H1 (cell line): ENCODE measurements at regions not wholly inside any gene's neighbourhood (a gene's known extent, or its start where the extent isn't known, plus 50 kb on each side); places are given as distances from the start of the nearest gene placed in this dataset.

Source experiments
- CEBPB ChIP-seq: IDR thresholded peaks from 2 replicates; pipeline ENCODE4 v1.6.1; 2012; ENCODE audit warnings: low read depth, low read length
- CTCF ChIP-seq, 3 experiments: IDR thresholded peaks; 1 replicate in 2 of 3; 2 replicates in 1 of 3; pipeline versions ENCODE4 v1.5.1 to v1.6.1; 2011; ENCODE audit warnings: low read length in 3 of 3, mild to moderate bottlenecking in 3 of 3, inconsistent platforms in 2 of 3, low read depth in 1 of 3, moderate library complexity in 1 of 3; ENCODE audit not compliant: insufficient read depth in 1 of 3; ENCODE audit errors: control extremely low read depth in 1 of 3
- EGR1 ChIP-seq: IDR thresholded peaks from 2 replicates; pipeline ENCODE4 v1.6.1; 2011; ENCODE audit warnings: low read depth, low read length, borderline replicate concordance
- EZH2 ChIP-seq: fragments of 200-600 bp; sonication (generic); IDR thresholded peaks from 2 replicates; pipeline ENCODE4 v1.7.1; 2012; ENCODE audit warnings: low read depth, mild to moderate bottlenecking, moderate library complexity, low read length, inconsistent platforms; ENCODE audit not compliant: severe bottlenecking
- HDAC6 ChIP-seq: IDR thresholded peaks from one replicate; pipeline ENCODE4 v1.7.1; 2012; ENCODE audit warnings: low read depth, mild to moderate bottlenecking, inconsistent platforms, low read length, moderate library complexity
- JUN ChIP-seq: IDR thresholded peaks from 2 replicates; pipeline ENCODE4 v1.6.1; 2011; ENCODE audit warnings: low read depth, mild to moderate bottlenecking, improper control_type of control experiment, low read length
- JUND ChIP-seq: IDR thresholded peaks from 2 replicates; pipeline ENCODE4 v1.6.1; 2011; ENCODE audit warnings: mild to moderate bottlenecking, improper control_type of control experiment, low read length
- KDM1A ChIP-seq: fragments of 200-600, 300-600 bp; sonication (generic); IDR thresholded peaks from 2 replicates; pipeline ENCODE4 v1.7.1; 2016; ENCODE audit warnings: mild to moderate bottlenecking, low read length, borderline replicate concordance
- MAFK ChIP-seq: IDR thresholded peaks from 2 replicates; pipeline ENCODE4 v1.6.1; 2012; ENCODE audit warnings: low read depth, mild to moderate bottlenecking, improper control_type of control experiment, low read length
- POLR2AphosphoS5 ChIP-seq: IDR thresholded peaks from 2 replicates; pipeline ENCODE4 v1.6.1; 2011; ENCODE audit warnings: low read depth, low read length
- RFX5 ChIP-seq: IDR thresholded peaks from 2 replicates; pipeline ENCODE4 v1.6.1; 2011; ENCODE audit warnings: low read depth, low read length, improper control_type of control experiment, borderline replicate concordance
- SIX5 ChIP-seq: IDR thresholded peaks from 2 replicates; pipeline ENCODE4 v1.6.1; 2011; ENCODE audit warnings: mild to moderate bottlenecking, low read depth, low read length
- TF ChIP-seq, protein P1 (sequence below): IDR thresholded peaks from 2 replicates; pipeline ENCODE4 v1.6.1; 2012; ENCODE audit warnings: low read length, inconsistent platforms

DNA sequence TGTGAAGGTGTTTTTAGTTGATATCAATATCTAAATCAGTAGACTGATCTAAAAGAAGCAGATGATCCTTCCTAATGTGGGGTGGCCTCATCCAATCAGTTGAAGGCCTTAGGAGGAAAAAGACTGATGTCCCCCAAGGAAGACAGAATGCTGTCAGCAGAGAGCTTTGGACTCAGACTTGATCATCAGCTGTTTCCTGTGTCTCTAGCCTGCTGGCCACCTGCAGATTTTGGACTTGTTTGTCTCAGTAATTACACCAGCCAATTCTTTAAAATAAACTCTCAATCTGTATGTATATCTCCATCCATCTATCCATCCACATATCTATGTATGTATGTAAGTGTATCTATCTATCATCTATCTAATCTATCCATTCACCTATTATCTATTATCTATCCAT lies 301.3 kb downstream of the LPIN1 start:
- TF ChIP-seq CTCF (IDR thresholded peaks at IDR 0.05; ENCODE audit: control extremely low read depth in 1 of 3, insufficient read depth in 1 of 3, low read depth in 1 of 3, low read length in 3 of 3), result no peak
- no peak for TF ChIP-seq POLR2AphosphoS5
- no peak for TF ChIP-seq EGR1
- TF ChIP-seq, protein P1, sequence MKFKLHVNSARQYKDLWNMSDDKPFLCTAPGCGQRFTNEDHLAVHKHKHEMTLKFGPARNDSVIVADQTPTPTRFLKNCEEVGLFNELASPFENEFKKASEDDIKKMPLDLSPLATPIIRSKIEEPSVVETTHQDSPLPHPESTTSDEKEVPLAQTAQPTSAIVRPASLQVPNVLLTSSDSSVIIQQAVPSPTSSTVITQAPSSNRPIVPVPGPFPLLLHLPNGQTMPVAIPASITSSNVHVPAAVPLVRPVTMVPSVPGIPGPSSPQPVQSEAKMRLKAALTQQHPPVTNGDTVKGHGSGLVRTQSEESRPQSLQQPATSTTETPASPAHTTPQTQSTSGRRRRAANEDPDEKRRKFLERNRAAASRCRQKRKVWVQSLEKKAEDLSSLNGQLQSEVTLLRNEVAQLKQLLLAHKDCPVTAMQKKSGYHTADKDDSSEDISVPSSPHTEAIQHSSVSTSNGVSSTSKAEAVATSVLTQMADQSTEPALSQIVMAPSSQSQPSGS, result no peak
- no peak for TF ChIP-seq EZH2
- TF ChIP-seq CEBPB, result no peak
- no peak for TF ChIP-seq JUND
- TF ChIP-seq MAFK, result no peak
- TF ChIP-seq SIX5, result no peak
- TF ChIP-seq KDM1A, result no peak
- no peak for TF ChIP-seq HDAC6
- TF ChIP-seq RFX5, result no peak
- no peak for TF ChIP-seq JUN
